HepG2 (cell line): ENCODE measurements at regions not wholly inside any gene's neighbourhood (a gene's known extent, or its start where the extent isn't known, plus 50 kb on each side); places are given as distances from the start of the nearest gene placed in this dataset.

Source experiments
- ATAC-seq: fragments of 200-7000 bp; cut with Tn5 transposase; 3 replicates; pipeline ENCODE4 v1.9.1; 2020; ENCODE audit warnings: mild to moderate bottlenecking, moderate library complexity
- BruUV-seq: library from RNA; stranded (reverse); fragments of 400-500 nt; replicated peaks from 2 replicates; lab custom pipeline; 2021; lab: Mats Ljungman, UMichigan
- CTCF ChIA-PET: fragments of 300-600 bp; formaldehyde crosslinking; extraction: SDS; loops from one replicate; lab custom pipeline; 2021; ENCODE audit warnings: low total read pairs, inconsistent platforms, low intra/inter-chr PET ratio; lab: Yijun Ruan, JAX
- POLR2A ChIA-PET: fragments of 350-600 bp; sonication (Branson Sonifier 250); formaldehyde crosslinking; loops from one replicate; lab custom pipeline; 2020; ENCODE audit warnings: antibody characterized with exemption, inconsistent platforms; lab: Yijun Ruan, JAX
- DNase-seq: peaks from one replicate; pipeline ENCODE4 v3.0.0-alpha.2; 2015; ENCODE audit warnings: low spot score
- FAIRE-seq: peaks from 3 replicates; lab custom pipeline; 2011; peaks lifted over from hg19 to GRCh38; lab: Jason Lieb, UNC
- H2AFZ ChIP-seq: one replicate; pipeline ENCODE4 v1.6.1; 2011; ENCODE audit warnings: low read length, inconsistent platforms
- H3K27ac ChIP-seq: fragments of 300-600 bp; 3 replicates; pipeline ENCODE4 v1.8.0; 2011; ENCODE audit warnings: mixed run types, mild to moderate bottlenecking, mixed read lengths, low read length, inconsistent platforms; ENCODE audit not compliant: insufficient read depth; ENCODE audit errors: extremely low read length
- H3K27me3 ChIP-seq, 2 experiments: fragments of 200-600 bp in 1 of 2; 2 replicates in 1 of 2; 3 replicates in 1 of 2; pipeline versions ENCODE4 v1.6.0 to v1.8.0; 2011; ENCODE audit warnings: low read length in 2 of 2, mild to moderate bottlenecking in 2 of 2, moderate library complexity in 2 of 2, inconsistent platforms in 1 of 2; ENCODE audit not compliant: insufficient read depth in 2 of 2, control insufficient read depth in 1 of 2
- H3K36me3 ChIP-seq, 2 experiments: fragments of 200-600 bp in 1 of 2; replicated peaks in 1 of 2; 2 replicates in 1 of 2; 3 replicates in 1 of 2; pipeline versions ENCODE4 v1.5.1 to v1.8.0; 2011; ENCODE audit warnings: low read length in 2 of 2, inconsistent platforms in 1 of 2; ENCODE audit not compliant: insufficient read depth in 2 of 2, control insufficient read depth in 1 of 2
- H3K4me1 ChIP-seq: 2 replicates; pipeline ENCODE4 v1.5.1; 2012; ENCODE audit warnings: low read length, inconsistent platforms; ENCODE audit not compliant: insufficient read depth
- H3K4me2 ChIP-seq: 2 replicates; pipeline ENCODE4 v1.6.0; 2011; ENCODE audit warnings: low read depth, low read length, inconsistent platforms
- H3K4me3 ChIP-seq, 3 experiments: fragments of 200-600 bp in 1 of 3; sonication (generic), shearing (Covaris generic) in 1 of 3; replicated peaks in 1 of 3; 2 replicates each; pipeline ENCODE4 v1.5.1; 2011 to 2016; ENCODE audit warnings: low read length in 3 of 3, inconsistent platforms in 2 of 3, low read depth in 2 of 3, mild to moderate bottlenecking in 2 of 3, control low read depth in 1 of 3, mixed read lengths in 1 of 3; ENCODE audit not compliant: insufficient read depth in 1 of 3
- H3K79me2 ChIP-seq: one replicate; pipeline ENCODE4 v1.6.1; 2011; ENCODE audit warnings: low read length, inconsistent platforms; ENCODE audit not compliant: insufficient read depth
- H3K9ac ChIP-seq: 2 replicates; pipeline ENCODE4 v1.6.0; 2011; ENCODE audit warnings: mild to moderate bottlenecking, low read depth, low read length, inconsistent platforms; ENCODE audit not compliant: insufficient read depth
- H3K9me3 ChIP-seq: 2 replicates; pipeline ENCODE4 v1.5.1; 2012; ENCODE audit warnings: mild to moderate bottlenecking, low read length
- H4K20me1 ChIP-seq: 2 replicates; pipeline ENCODE4 v1.6.0; 2011; ENCODE audit warnings: inconsistent platforms, mild to moderate bottlenecking, low read length, moderate library complexity; ENCODE audit not compliant: insufficient read depth
- CREM ChIP-seq, 2 experiments: sonication (generic) in 1 of 2; formaldehyde crosslinking in 1 of 2; IDR thresholded peaks; 2 replicates each; pipeline versions ENCODE4 v1.4.0 to v1.6.1; 2016 to 2020; ENCODE audit warnings: antibody characterized with exemption in 1 of 2, mild to moderate bottlenecking in 1 of 2, missing genetic modification reagents in 1 of 2
- CTCF ChIP-seq: sonication (generic); formaldehyde crosslinking; IDR thresholded peaks from 2 replicates; pipeline ENCODE4 v1.5.0; 2020; ENCODE audit warnings: mild to moderate bottlenecking, missing genetic modification reagents, moderate library complexity
- GATAD2A ChIP-seq: IDR thresholded peaks from 2 replicates; pipeline ENCODE4 v1.6.1; 2016
- IRF2 ChIP-seq: IDR thresholded peaks from 2 replicates; pipeline ENCODE4 v1.6.1; 2018; ENCODE audit warnings: missing genetic modification reagents, missing compliant biosample characterization
- MLLT10 ChIP-seq: sonication (generic); formaldehyde crosslinking; IDR thresholded peaks from 2 replicates; pipeline ENCODE4 v1.4.0; 2020; ENCODE audit warnings: missing genetic modification reagents
- SAP130 ChIP-seq: IDR thresholded peaks from 2 replicates; pipeline ENCODE4 v1.6.1; 2016; ENCODE audit warnings: low read depth
- SMC3 ChIP-seq: IDR thresholded peaks from 2 replicates; pipeline ENCODE4 v1.6.1; 2011; ENCODE audit warnings: low read length, improper control_type of control experiment
- SMYD3 ChIP-seq: sonication (generic); formaldehyde crosslinking; IDR thresholded peaks from 2 replicates; pipeline ENCODE4 v1.8.1; 2023; ENCODE audit warnings: mild to moderate bottlenecking, missing genetic modification reagents
- STAG1 ChIP-seq: sonication (generic); formaldehyde crosslinking; IDR thresholded peaks from 2 replicates; pipeline ENCODE4 v1.4.0; 2020; ENCODE audit warnings: missing genetic modification reagents
- U2AF1 ChIP-seq: fragments of 200-400 bp; formaldehyde crosslinking; optimal IDR thresholded peaks from 2 replicates; pipeline ENCODE3; 2017; ENCODE audit warnings: mild to moderate bottlenecking, low read depth, low read length
- ZNF234 ChIP-seq: sonication (generic); formaldehyde crosslinking; conservative IDR thresholded peaks from 2 replicates; pipeline ENCODE4 v1.5.1; 2020; ENCODE audit warnings: mild to moderate bottlenecking, missing genetic modification reagents
- ZNF776 ChIP-seq: sonication (generic); formaldehyde crosslinking; IDR thresholded peaks from 2 replicates; pipeline ENCODE4 v1.4.0; 2020; ENCODE audit warnings: mild to moderate bottlenecking, missing genetic modification reagents
- WGBS: methylation state at CpG from one replicate; pipeline ENCODE4 v1.1.6; 2017; ENCODE audit warnings: low lambda C conversion rate; 5-methylcytosine and 5-hydroxymethylcytosine counted together
- in situ Hi-C: cut with HindIII; loops from 2 replicates; pipeline ENCODE4 v1.10.0; 2017; ENCODE audit warnings: low pct_unique_long_range_greater_than_20kb; ENCODE audit not compliant: extremely low pct_ligation_motif_present
- intact Hi-C: fragments of 100-400 bp; cut with micrococcal nuclease; formaldehyde crosslinking; loops from one replicate; pipeline ENCODE4 v1.10.0; 2022; ENCODE audit not compliant: unreplicated experiment

DNA sequence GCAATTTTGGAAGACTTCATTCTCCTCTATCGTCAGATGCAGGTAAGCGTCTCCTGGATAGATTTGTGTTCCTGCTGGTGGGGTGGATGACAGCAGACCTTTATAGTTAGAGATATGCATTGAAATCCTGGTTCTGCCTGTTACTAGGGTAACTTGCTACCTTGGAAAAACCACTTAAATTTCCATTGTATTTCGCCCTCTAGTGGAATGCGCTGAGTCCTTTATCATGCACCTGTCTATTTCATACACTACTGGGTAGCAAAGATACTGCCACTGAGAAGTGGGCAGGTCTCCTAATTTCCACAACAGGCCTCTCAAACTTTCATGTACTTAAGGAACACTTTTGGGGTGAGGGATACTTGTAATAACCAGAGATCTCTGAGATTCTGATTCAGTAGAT lies 209.5 kb upstream of the SUCLG2 start:
- no peak overlapping the region for H3K27ac ChIP-seq
- BruUV-seq: no TSS peak
- FAIRE-seq: peak; percentile 40
- no peaks in the 10 kb centered on the region for H4K20me1 ChIP-seq
- no peaks in the 10 kb centered on the region; a peak in 1 of 5 replicates for H3K27me3 ChIP-seq
- intact Hi-C loops: loop anchor here (2.0 to 10.0 kb wide), 2 partner anchors 269 to 483 kb away; no protein-coding TSS in a partner anchor
- no peak overlapping the region for H2AFZ ChIP-seq
- TF ChIP-seq SMYD3 (no peak), CREM (IDR thresholded peaks at IDR 0.05) (no peak), CREM (CRISPR knock-in tag; IDR thresholded peaks at IDR 0.05) (no peak), SAP130 (CRISPR knock-in tag) (no peak), U2AF1 (no peak), CTCF (CRISPR knock-in tag) (peak; percentile 59), SMC3 (peak; percentile 36; the same call in 1 of the 2 replicates), ZNF776 (CRISPR knock-in tag) (no peak), GATAD2A (no peak), ZNF234 (CRISPR knock-in tag) (no peak), STAG1 (CRISPR knock-in tag) (peak; percentile 50), IRF2 (CRISPR knock-in tag) (no peak), MLLT10 (CRISPR knock-in tag) (no peak)
- no peaks in the 10 kb centered on the region for H3K9me3 ChIP-seq
- no peaks in the 10 kb centered on the region for H3K79me2 ChIP-seq
- no peaks in the 10 kb centered on the region for H3K4me1 ChIP-seq
- ATAC-seq: peak; percentile 84
- no peak overlapping the region for H3K4me2 ChIP-seq
- H3K9ac ChIP-seq: no peak overlapping the region
- in situ Hi-C loops: loop anchor here (25.0 kb wide), 1 partner anchor 752 kb away; no protein-coding TSS in a partner anchor
- peak; percentile 32 for DNase-seq
- ChIA-PET POLR2A (no interaction called here), CTCF (no interaction called here)
- WGBS: 21% methylated on average over 4 of the region's 4 CpGs
- H3K4me3 ChIP-seq: no peak overlapping the region
- no peaks in the 10 kb centered on the region for H3K36me3 ChIP-seq
